K562 (cell line): ENCODE measurements at regions not wholly inside any gene's neighbourhood (a gene's known extent, or its start where the extent isn't known, plus 50 kb on each side); places are given as distances from the start of the nearest gene placed in this dataset.
A peak's percentile ranks its signal among the peaks of the same experiment; 100 is the strongest.

Experiments
- ATAC-seq: fragments of 200-7000 bp; cut with Tn5 transposase; 3 replicates; pipeline ENCODE4 v1.9.1; 2020; ENCODE audit warnings: moderate library complexity
- BruUV-seq: library from RNA; stranded (reverse); fragments of 400-500 nt; replicated peaks from 2 replicates; lab custom pipeline; 2021; lab: Mats Ljungman, UMichigan
- CTCF ChIA-PET: fragments of 300-600 bp; formaldehyde crosslinking; extraction: SDS; loops from one replicate; lab custom pipeline; 2021; ENCODE audit warnings: low intra/inter-chr PET ratio; lab: Yijun Ruan, JAX
- POLR2A ChIA-PET: fragments of 300-600, 350-650 bp; sonication (Branson Sonifier 250); formaldehyde crosslinking; extraction: SDS; loops from one replicate; lab custom pipeline; 2021; ENCODE audit warnings: antibody characterized with exemption, inconsistent platforms; lab: Yijun Ruan, JAX
- DNase-seq, 4 experiments: peaks; one replicate each; pipeline versions ENCODE4 v3.0.0 to v3.0.0-alpha.2; 2011 to 2018; ENCODE audit warnings: low spot score in 3 of 4, mixed read lengths in 3 of 4; ENCODE audit errors: extremely low read depth in 1 of 4
- FAIRE-seq: peaks from 2 replicates; lab custom pipeline; 2011; peaks lifted over from hg19 to GRCh38; lab: Jason Lieb, UNC
- H2AFZ ChIP-seq: 2 replicates; pipeline ENCODE4 v1.6.0; 2011; ENCODE audit warnings: low read depth, low read length, control low read depth, inconsistent platforms
- H3K27ac ChIP-seq: fragments of 200-600 bp; 3 replicates; pipeline ENCODE4 v1.8.0; 2011; ENCODE audit warnings: low read depth, mild to moderate bottlenecking, control low read depth, inconsistent platforms, low read length, moderate library complexity, mixed read lengths; ENCODE audit errors: extremely low read depth
- H3K27me3 ChIP-seq, 2 experiments: fragments of 300-600 bp in 1 of 2; 2 replicates in 1 of 2; 3 replicates in 1 of 2; pipeline versions ENCODE4 v1.6.0 to v1.8.0; 2011; ENCODE audit warnings: inconsistent platforms in 2 of 2, low read length in 2 of 2, mild to moderate bottlenecking in 1 of 2, mixed read lengths in 1 of 2, moderate library complexity in 1 of 2; ENCODE audit not compliant: control insufficient read depth in 2 of 2, insufficient read depth in 2 of 2
- H3K36me3 ChIP-seq: fragments of 300-600 bp; 3 replicates; pipeline ENCODE4 v1.8.0; 2011; ENCODE audit warnings: mild to moderate bottlenecking, low read length, inconsistent platforms; ENCODE audit not compliant: control insufficient read depth, insufficient read depth
- H3K4me1 ChIP-seq, 2 experiments: fragments of 200-600 bp in 1 of 2; replicated peaks in 1 of 2; 2 replicates in 1 of 2; 3 replicates in 1 of 2; pipeline versions ENCODE4 v1.5.1 to v1.8.0; 2011; ENCODE audit warnings: inconsistent platforms in 2 of 2, low read length in 2 of 2, mild to moderate bottlenecking in 1 of 2, mixed read lengths in 1 of 2, moderate library complexity in 1 of 2; ENCODE audit not compliant: control insufficient read depth in 2 of 2, insufficient read depth in 2 of 2
- H3K4me2 ChIP-seq: 2 replicates; pipeline ENCODE4 v1.6.1; 2011; ENCODE audit warnings: low read length, control low read depth, inconsistent platforms, mixed read lengths; ENCODE audit not compliant: insufficient read depth
- H3K4me3 ChIP-seq: fragments of 200-600 bp; sonication (generic), shearing (Covaris generic); 2 replicates; pipeline ENCODE4 v1.5.1; 2016; ENCODE audit warnings: control low read depth, inconsistent platforms
- H3K79me2 ChIP-seq: fragments of 200-600 bp; 3 replicates; pipeline ENCODE4 v1.8.0; 2011; ENCODE audit warnings: low read length, inconsistent platforms; ENCODE audit not compliant: control insufficient read depth, insufficient read depth
- H3K9ac ChIP-seq, 2 experiments: 2 replicates each; pipeline versions ENCODE4 v1.6.0 to v1.6.1; 2011; ENCODE audit warnings: low read depth in 2 of 2, low read length in 2 of 2, control low read depth in 1 of 2, inconsistent platforms in 1 of 2, mild to moderate bottlenecking in 1 of 2, mixed read lengths in 1 of 2; ENCODE audit not compliant: insufficient read depth in 1 of 2
- H3K9me1 ChIP-seq: one replicate; pipeline ENCODE4 v1.6.0; 2011; ENCODE audit warnings: inconsistent platforms, mild to moderate bottlenecking, low read length, moderate library complexity; ENCODE audit not compliant: control insufficient read depth, insufficient read depth
- H3K9me3 ChIP-seq: replicated peaks from 2 replicates; pipeline ENCODE4 v1.5.1; 2011; ENCODE audit warnings: low read depth, low read length, inconsistent platforms; ENCODE audit not compliant: control insufficient read depth, insufficient read depth
- H4K20me1 ChIP-seq: replicated peaks from 2 replicates; pipeline ENCODE4 v1.6.1; 2011; ENCODE audit warnings: low read length, inconsistent platforms, mixed read lengths; ENCODE audit not compliant: control insufficient read depth, insufficient read depth
- ADNP ChIP-seq: fragments of 200-800 bp; sonication (Bioruptor generic); IDR thresholded peaks from 2 replicates; pipeline ENCODE4 v1.6.1; 2016; ENCODE audit warnings: missing genetic modification characterization, missing compliant biosample characterization
- ARID1B ChIP-seq: fragments of 450-650 bp; IDR thresholded peaks from 2 replicates; pipeline ENCODE4 v1.6.1; 2016; ENCODE audit warnings: antibody characterized with exemption, mild to moderate bottlenecking, inconsistent platforms
- C11orf30 ChIP-seq: fragments of 450-650 bp; IDR thresholded peaks from 2 replicates; pipeline ENCODE4 v1.6.1; 2016; ENCODE audit warnings: low read depth, mild to moderate bottlenecking
- CTBP1 ChIP-seq: fragments of 450-650 bp; IDR thresholded peaks from 2 replicates; pipeline ENCODE4 v1.6.1; 2016; ENCODE audit warnings: borderline replicate concordance
- DIDO1 ChIP-seq: fragments of 450-650 bp; IDR thresholded peaks from 2 replicates; pipeline ENCODE4 v1.6.1; 2016; ENCODE audit warnings: low read depth, missing biosample characterization, missing genetic modification characterization
- ERF ChIP-seq: fragments of 450-650 bp; formaldehyde crosslinking; IDR thresholded peaks from 2 replicates; pipeline ENCODE4 v1.4.0; 2020; ENCODE audit warnings: mild to moderate bottlenecking, mixed read lengths
- GTF3C2 ChIP-seq: IDR thresholded peaks from 3 replicates; pipeline ENCODE4 v1.6.1; 2011; ENCODE audit warnings: borderline replicate concordance, mild to moderate bottlenecking, moderate library complexity; ENCODE audit not compliant: insufficient read length; ENCODE audit errors: extremely low read depth
- MAFF ChIP-seq: IDR thresholded peaks from 2 replicates; pipeline ENCODE4 v1.6.1; 2012; ENCODE audit warnings: low read length, improper control_type of control experiment
- MEIS2 ChIP-seq: fragments of 450-650 bp; IDR thresholded peaks from 2 replicates; pipeline ENCODE4 v1.6.1; 2014; ENCODE audit warnings: mild to moderate bottlenecking; ENCODE audit not compliant: partially characterized antibody
- MXD1 ChIP-seq: fragments of 250-450 bp; sonication (Bioruptor Pico); IDR thresholded peaks from 2 replicates; pipeline ENCODE4 v1.8.0; 2021; ENCODE audit warnings: borderline replicate concordance, mild to moderate bottlenecking, moderate library complexity; ENCODE audit not compliant: poor library complexity, severe bottlenecking
- NFE2 ChIP-seq: IDR thresholded peaks from 2 replicates; pipeline ENCODE4 v1.6.1; 2014; ENCODE audit warnings: antibody characterized with exemption, low read depth
- NFYB ChIP-seq: IDR thresholded peaks from 2 replicates; pipeline ENCODE4 v1.6.1; 2011; ENCODE audit warnings: mild to moderate bottlenecking, moderate library complexity; ENCODE audit not compliant: insufficient read length; ENCODE audit errors: extremely low read depth
- PHF8 ChIP-seq: fragments of 200-600 bp; sonication (generic); IDR thresholded peaks from 2 replicates; pipeline ENCODE4 v1.6.1; 2012; ENCODE audit warnings: mixed run types, mild to moderate bottlenecking, inconsistent platforms, low read length, moderate library complexity, borderline replicate concordance
- PKNOX1 ChIP-seq: fragments of 450-650 bp; IDR thresholded peaks from 2 replicates; pipeline ENCODE4 v1.6.1; 2016
- PML ChIP-seq: IDR thresholded peaks from 2 replicates; pipeline ENCODE4 v1.6.1; 2012; ENCODE audit warnings: low read length, inconsistent platforms
- POLR3A ChIP-seq: IDR thresholded peaks from 2 replicates; pipeline ENCODE4 v1.6.1; 2011; ENCODE audit warnings: borderline replicate concordance, mild to moderate bottlenecking, moderate library complexity; ENCODE audit not compliant: insufficient read length, insufficient read depth; ENCODE audit errors: extremely low read depth
- SRSF7 ChIP-seq: fragments of 200-400 bp; formaldehyde crosslinking; optimal IDR thresholded peaks from 2 replicates; pipeline ENCODE3; 2017; ENCODE audit warnings: mild to moderate bottlenecking, low read depth, low read length
- ZNF184 ChIP-seq: sonication (generic); formaldehyde crosslinking; IDR thresholded peaks from 2 replicates; pipeline ENCODE4 v1.5.0; 2020; ENCODE audit warnings: missing genetic modification reagents
- ZNF316 ChIP-seq: fragments of 450-650 bp; IDR thresholded peaks from 2 replicates; pipeline ENCODE4 v1.6.1; 2016
- WGBS: fragments of 100-300 bp; shearing (Covaris generic); methylation state at CpG from one replicate; pipeline ENCODE4 v1.1.6; 2016; ENCODE audit warnings: low coverage, mixed read lengths; ENCODE audit not compliant: insufficient coverage; ENCODE audit errors: missing lambda C conversion rate; 5-methylcytosine and 5-hydroxymethylcytosine counted together
- in situ Hi-C: fragments of 300-500 bp; cut with MboI; formaldehyde crosslinking; loops from 4 replicates; pipeline ENCODE4 v1.15.0; 2018; ENCODE audit warnings: inconsistent platforms, mixed read lengths
- intact Hi-C: fragments of 100-400 bp; cut with micrococcal nuclease; formaldehyde crosslinking; loops from 2 replicates; pipeline ENCODE4 v1.14.2; 2022

GRCh38 chr5:105263515-105263914, 1700.9 kb upstream of the NUDT12 start (continued):
- peak; percentile 54 for TF ChIP-seq ZNF316
- TF ChIP-seq ARID1B = peak; percentile 65
- peak; percentile 56 for TF ChIP-seq C11orf30
- TF ChIP-seq MEIS2 = peak; percentile 61
- peak; percentile 83 for TF ChIP-seq NFE2
- no peak for TF ChIP-seq ZNF184 (CRISPR knock-in tag)
- peak; percentile 16; the same call in 1 of the 2 replicates for TF ChIP-seq PKNOX1
- no peak for TF ChIP-seq POLR3A
- TF ChIP-seq MAFF = peak; percentile 56; the same call in 1 of the 2 replicates
- no peak for TF ChIP-seq ERF

- H3K27me3 ChIP-seq = no peaks in the 10 kb centered on the region
- no peak overlapping the region for H2AFZ ChIP-seq
- H3K4me2 ChIP-seq = no peak overlapping the region
- no peaks in the 10 kb centered on the region; the same call in 2 of the 3 replicates for H3K36me3 ChIP-seq
- DNase-seq (no peak), FAIRE-seq (no peak), ATAC-seq (peak; percentile 49; the same call in 1 of the 3 replicates)
- in situ Hi-C loops = no loop called here
- H3K9me1 ChIP-seq = no peaks in the 10 kb centered on the region
- H3K27ac ChIP-seq = no peak overlapping the region
- H3K9me3 ChIP-seq = no peaks in the 10 kb centered on the region
- WGBS = 13% methylated on average over 5 of the region's 5 CpGs
- H4K20me1 ChIP-seq = no peaks in the 10 kb centered on the region
- no peaks in the 10 kb centered on the region for H3K79me2 ChIP-seq
- H3K9ac ChIP-seq = no peak overlapping the region
- ChIA-PET POLR2A (interaction anchor here (0.5 to 1.5 kb wide), 2 partner anchors 8 to 90 kb away, joined by 5 to 6 read pairs; no protein-coding TSS in a partner anchor), CTCF (no interaction called here)
- H3K4me3 ChIP-seq = no peak overlapping the region
- H3K4me1 ChIP-seq = peaks cover 0 to 3% of the 10 kb centered on the region in 2 experiments; a peak in 2 of 5 replicates
- intact Hi-C loops = no loop called here
- BruUV-seq = no TSS peak
- TF ChIP-seq SRSF7 (no peak), CTBP1 (no peak), DIDO1 (tag) (no peak), MXD1 (CRISPR knock-in tag) (no peak), PML (no peak), ADNP (tag) (no peak), NFYB (no peak), PHF8 (no peak), GTF3C2 (no peak)
Observed at GRCh38 chr5:105259581-105260217, 1697.1 kb upstream of the NUDT12 start.
